NCI-H1092 treated with DMSO at 0.1 percent for 48 hours (cell line): ENCODE measurements at regions not wholly inside any gene's neighbourhood (a gene's known extent, or its start where the extent isn't known, plus 50 kb on each side); places are given as distances from the start of the nearest gene placed in this dataset.

ENCODE experiments used
- DNase-seq: peaks from one replicate; lab custom pipeline; 2025; lab: John Stamatoyannopoulos, UW

- no peak for DNase-seq
These were observed 242.6 kb downstream of the ANKRD50 start for GRCh38 chr4:124469981-124470380.

GRCh38 chr4:124478470-124478869 is 234.1 kb downstream of the ANKRD50 start:
- DNase-seq, result no peak

- no peak for DNase-seq
These were observed 232.5 kb downstream of the ANKRD50 start for GRCh38 chr4:124480061-124480460.

DNA sequence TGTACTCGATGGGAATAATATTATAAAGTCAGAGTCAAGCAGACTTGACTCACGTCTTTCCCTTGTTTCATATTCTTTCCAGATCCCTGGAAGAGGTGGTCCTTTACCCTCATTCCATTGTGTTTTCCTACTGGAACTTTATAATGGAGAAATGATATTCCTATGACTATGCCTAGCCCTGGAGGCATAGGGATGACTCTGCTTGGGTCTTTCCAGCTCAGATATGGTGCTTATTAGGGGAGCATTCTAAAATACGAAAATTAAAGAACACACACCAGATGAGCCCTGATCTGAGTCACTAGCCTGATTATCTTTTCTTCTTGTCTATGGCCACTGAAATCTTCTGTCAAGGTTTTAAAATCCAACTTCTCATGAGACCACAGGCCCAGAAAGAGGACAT is 231.4 kb downstream of the ANKRD50 start:
- no peak for DNase-seq

- peak; percentile 56 for DNase-seq
These were observed 229.3 kb downstream of the ANKRD50 start for GRCh38 chr4:124483048-124483906.

DNA sequence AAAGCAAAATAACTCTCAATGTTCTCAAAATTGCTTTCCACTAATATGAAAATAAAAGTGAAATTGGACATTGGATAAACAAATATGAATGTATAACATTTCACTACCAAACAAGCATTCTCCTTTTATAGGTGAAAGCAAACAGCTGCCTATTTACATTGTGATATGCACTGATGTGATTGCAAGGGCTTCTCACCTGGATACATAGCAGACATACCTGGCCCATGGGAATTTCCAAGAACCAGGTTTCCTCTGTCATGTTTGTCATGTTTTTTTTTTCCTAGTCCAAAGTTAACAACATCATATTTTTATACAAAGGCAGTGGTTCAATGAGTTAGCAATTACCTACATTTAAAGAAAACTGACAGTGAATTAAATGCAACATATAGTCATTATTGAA is 228.5 kb downstream of the ANKRD50 start:
- no peak for DNase-seq

- DNase-seq, result no peak
These were observed 227.6 kb downstream of the ANKRD50 start for GRCh38 chr4:124484940-124485339.

DNA sequence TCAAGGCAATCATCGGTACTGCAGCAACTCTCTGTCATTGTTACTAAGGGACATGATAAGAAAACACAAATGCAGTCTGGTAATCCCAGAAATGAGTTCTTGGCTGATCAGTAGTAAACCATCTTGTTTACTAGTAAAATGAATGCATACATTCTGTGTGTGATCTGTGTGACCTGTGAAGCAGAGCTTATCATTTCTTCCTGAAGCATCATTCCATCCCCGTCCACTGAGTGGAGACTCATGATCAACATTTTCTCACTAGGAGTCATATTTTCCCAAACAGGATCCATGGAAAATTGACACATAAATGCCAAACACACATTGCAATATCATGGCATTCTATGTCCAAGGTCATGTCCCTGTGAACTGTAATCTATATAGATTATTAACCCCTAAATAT is 226.1 kb downstream of the ANKRD50 start:
- DNase-seq, result no peak

DNA sequence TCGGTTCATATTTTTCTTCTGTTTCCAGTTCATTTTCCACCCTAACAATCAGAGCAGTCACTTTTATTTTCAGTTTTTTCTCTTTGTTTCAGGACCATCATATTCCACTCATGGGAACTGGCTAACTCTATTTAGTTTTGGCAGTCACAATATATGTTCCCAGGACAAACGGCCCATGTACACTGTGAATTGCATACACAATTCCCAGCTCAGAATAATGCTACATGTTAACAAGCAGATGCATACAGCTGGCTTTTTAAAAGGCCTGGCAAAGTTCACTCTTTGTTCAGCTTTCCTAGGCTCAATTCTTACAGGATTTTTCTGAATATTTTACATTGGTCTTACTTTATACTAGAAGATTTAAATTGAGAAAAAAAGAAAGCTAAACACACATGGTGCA is 224.9 kb downstream of the ANKRD50 start:
- DNase-seq, result no peak

GRCh38 chr4:124491361-124492145 is 221.0 kb downstream of the ANKRD50 start:
- DNase-seq, result no peak

- DNase-seq, result peak; percentile 6
These were observed 213.3 kb downstream of the ANKRD50 start for GRCh38 chr4:124499261-124499660.

GRCh38 chr4:124501576-124501975 is 211.0 kb downstream of the ANKRD50 start:
- DNase-seq, result no peak

DNA sequence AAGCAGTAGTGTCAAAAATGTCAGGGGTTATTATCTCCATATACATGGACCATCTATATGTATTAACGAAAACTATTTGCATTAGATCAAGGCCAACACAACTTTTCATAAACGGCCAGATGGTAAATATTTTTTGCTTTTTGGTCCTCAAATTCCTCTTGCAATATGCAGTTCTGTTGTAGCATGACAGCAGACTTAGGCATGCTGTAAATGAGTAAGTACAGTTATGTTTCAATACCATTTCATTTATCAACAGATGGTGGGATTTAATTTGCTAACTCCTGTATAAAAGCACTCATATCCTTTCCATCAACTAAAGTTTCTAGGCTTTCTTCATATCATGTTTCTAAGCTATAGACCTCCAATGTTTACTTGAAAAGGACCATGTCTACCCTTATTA is 208.1 kb downstream of the ANKRD50 start:
- no peak for DNase-seq

DNA sequence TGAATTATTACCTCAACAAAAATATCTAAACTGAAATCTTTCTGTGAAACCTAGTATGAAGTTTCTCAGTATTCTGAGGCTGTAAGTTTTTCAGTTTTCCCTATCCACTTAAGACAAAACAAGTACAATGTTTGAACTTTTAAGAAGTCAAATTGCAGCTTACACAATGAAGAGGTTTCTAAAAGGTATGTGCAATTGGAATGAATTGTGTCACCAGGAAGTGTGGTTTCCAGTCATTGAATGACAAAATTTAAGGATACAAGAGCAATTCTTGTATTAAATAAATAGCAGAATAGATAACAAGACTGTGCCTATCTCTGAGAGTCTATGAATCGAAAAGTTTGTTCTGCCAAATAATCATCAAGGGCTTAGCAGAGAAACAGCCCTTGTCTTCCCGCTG is 207.3 kb downstream of the ANKRD50 start:
- DNase-seq, result no peak

DNA sequence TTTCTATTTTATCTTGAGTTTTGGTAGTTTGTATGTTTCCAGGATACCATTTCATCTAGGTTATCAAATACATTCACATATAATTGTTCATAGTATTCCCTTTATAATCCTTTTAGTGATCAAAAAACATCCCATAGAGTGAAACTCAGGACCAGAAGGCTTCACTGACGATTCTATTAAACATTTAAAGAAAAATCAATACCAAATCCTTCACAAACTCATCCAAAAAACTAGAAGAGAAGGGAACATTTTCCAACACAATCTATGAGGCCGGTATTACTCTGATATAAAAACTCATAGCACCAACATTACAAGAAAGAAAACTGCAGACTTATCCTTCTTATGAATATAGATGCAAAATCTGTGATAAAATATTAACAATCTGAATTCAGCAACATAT is 203.4 kb downstream of the ANKRD50 start:
- no peak for DNase-seq

- no peak for DNase-seq
These were observed 197.9 kb downstream of the ANKRD50 start for GRCh38 chr4:124514588-124514987.

GRCh38 chr4:124515591-124515990 is 196.9 kb downstream of the ANKRD50 start:
- DNase-seq, result no peak

- no peak for DNase-seq
These were observed 193.3 kb downstream of the ANKRD50 start for GRCh38 chr4:124519196-124519595.

DNA sequence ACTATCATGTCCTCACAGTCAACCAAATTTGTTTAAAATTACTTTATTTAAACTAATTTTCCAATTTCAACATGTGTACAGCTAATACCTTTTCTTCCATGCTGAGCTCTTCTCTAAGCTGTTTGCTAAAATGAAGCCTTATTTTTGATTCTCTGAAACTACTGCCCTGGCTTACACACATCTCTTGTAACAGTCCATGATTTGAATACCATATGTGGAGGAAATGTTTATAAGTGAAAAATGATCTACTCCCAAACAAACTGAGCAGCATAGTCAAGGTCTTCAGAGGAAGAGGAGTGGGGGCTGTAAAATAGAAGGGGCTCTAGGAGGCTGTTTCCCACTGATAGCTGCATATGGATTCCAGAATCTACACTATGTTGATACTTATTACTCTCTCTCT is 188.7 kb downstream of the ANKRD50 start:
- no peak for DNase-seq

- no peak for DNase-seq
These were observed 187.0 kb downstream of the ANKRD50 start for GRCh38 chr4:124525524-124525923.

DNA sequence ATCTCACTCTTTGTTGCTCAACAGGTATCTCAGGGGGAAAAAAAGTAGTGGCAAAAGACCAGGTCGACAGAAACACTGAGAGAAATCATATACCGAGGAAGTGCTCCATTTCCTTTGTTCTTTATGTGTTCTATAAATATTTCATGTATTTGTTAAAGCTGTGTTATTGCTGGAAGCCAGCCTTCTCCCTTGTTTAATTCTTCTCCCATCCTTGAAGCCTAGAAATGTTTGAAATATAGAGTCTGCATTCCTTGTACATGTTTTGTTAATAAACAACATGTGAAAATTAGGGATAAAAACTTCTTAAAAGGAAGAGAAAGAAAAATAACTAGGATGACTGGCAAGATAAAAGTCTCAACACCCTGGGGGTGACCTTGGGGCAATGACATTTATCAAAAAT is 186.2 kb downstream of the ANKRD50 start:
- no peak for DNase-seq

DNA sequence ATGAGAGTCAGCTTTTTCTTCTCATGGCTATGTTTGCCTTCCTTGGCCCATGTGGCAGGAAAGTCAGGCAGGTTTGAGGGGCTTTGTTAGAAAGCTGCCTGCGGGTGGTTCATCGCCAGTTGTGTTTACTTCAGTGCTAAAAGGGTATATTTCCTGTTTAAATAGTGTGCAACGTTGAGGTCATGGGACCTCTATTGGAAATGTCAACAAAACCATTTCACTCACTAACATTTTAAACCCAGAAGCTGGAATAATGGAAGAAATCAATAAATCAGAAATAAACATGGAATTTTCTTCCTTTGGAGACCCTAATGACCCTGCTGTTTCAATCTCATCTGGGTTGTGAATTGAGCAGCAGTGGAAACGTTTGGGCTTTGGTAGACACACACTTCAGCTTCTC is 185.8 kb downstream of the ANKRD50 start:
- DNase-seq, result peak; percentile 35

GRCh38 chr4:124527364-124527763 is 185.2 kb downstream of the ANKRD50 start:
- no peak for DNase-seq
